ENCODE measurements at regions not wholly inside any gene's neighbourhood (a gene's known extent, or its start where the extent isn't known, plus 50 kb on each side); places are given as distances from the start of the nearest gene placed in this dataset.

DNA sequence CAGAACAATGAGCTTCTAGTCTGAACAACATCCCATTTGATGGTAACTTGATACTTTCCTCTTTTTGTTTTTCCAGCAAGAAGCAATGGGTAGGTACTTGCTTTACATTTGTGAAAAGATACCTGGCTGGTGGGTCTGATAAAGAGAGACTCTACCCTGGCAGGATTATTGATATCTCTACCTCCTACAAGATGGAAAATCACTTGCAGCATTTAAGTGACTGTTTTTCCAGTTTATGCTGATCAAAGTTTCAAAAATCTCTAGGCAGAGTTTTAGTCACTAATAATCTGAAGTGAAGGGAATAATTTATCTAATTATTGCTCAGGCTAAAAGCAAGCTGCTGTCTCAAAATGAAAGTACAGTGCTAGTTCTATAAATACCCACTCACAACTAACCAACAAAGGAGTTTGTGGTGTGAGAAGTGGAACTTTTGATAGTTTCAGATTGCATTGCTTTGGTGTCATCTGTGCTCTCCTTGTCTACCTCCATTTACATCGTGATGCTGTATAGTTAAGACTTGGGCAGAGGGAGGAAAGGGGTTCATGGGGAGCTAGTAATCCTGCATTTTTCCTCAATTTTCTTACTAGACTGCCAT, 86.0 kb upstream of the ANKRD1 start:
- no peaks in the 10 kb centered on the region for H3K9me3 ChIP-seq
- WGBS, 5 donors: 67 to 83% (median 79%) methylated on average over 1 of the region's 1 CpG
- no peaks in the 10 kb centered on the region for H3K27me3 ChIP-seq
- no peak overlapping the region for H3K4me3 ChIP-seq
- peak overlapping the region in 2 of 5 donors; percentile 0 to 20 for H3K27ac ChIP-seq
- TF ChIP-seq POLR2A (IDR thresholded peaks at IDR 0.05) (no peak), EP300 (IDR thresholded peaks at IDR 0.05) (no peak)
- TF ChIP-seq, protein P1, sequence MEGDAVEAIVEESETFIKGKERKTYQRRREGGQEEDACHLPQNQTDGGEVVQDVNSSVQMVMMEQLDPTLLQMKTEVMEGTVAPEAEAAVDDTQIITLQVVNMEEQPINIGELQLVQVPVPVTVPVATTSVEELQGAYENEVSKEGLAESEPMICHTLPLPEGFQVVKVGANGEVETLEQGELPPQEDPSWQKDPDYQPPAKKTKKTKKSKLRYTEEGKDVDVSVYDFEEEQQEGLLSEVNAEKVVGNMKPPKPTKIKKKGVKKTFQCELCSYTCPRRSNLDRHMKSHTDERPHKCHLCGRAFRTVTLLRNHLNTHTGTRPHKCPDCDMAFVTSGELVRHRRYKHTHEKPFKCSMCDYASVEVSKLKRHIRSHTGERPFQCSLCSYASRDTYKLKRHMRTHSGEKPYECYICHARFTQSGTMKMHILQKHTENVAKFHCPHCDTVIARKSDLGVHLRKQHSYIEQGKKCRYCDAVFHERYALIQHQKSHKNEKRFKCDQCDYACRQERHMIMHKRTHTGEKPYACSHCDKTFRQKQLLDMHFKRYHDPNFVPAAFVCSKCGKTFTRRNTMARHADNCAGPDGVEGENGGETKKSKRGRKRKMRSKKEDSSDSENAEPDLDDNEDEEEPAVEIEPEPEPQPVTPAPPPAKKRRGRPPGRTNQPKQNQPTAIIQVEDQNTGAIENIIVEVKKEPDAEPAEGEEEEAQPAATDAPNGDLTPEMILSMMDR (IDR thresholded peaks at IDR 0.05): no peak
- intact Hi-C loops (cut with DNase I; ENCODE audit: low total_unique reads): loop anchor here (10.0 kb wide), 1 partner anchor 248 kb away; no protein-coding TSS in a partner anchor
- no peaks in the 10 kb centered on the region for H3K36me3 ChIP-seq
- DNase-seq: no peak
- H3K4me1 ChIP-seq: no peaks in the 10 kb centered on the region

DNA sequence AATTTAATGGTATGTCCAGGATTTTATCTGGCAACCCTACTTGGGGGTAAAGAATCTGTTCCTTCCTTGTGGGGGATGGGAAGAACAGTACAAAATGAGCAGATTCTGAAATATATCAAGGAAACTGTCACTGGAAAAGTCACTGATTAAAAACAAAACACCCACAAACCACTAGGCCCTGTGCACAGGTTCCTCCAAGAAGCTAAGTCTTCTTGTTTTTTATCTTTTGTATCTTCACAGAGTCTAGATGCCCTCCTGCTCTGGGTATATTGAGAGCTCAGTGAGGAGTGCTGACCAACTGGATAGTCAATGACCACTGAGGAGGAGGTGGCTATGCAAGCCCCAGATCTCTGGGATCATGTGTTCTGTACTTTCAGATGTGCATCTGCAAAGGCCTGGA, 86.8 kb upstream of the ANKRD1 start:
- TF ChIP-seq, protein P1 (IDR thresholded peaks at IDR 0.05): no peak
- no peak for TF ChIP-seq POLR2AphosphoS5 (IDR thresholded peaks at IDR 0.05)
- TF ChIP-seq EP300 (IDR thresholded peaks at IDR 0.05): no peak
- TF ChIP-seq POLR2A (IDR thresholded peaks at IDR 0.05): no peak
- Histone ChIP-seq H3K4me3 (no peak overlapping the region), H3K36me3 (no peaks in the 10 kb centered on the region), H3K9me3 (no peaks in the 10 kb centered on the region), H3K27me3 (no peaks in the 10 kb centered on the region), H3K27ac (no peak overlapping the region), H3K4me1 (no peaks in the 10 kb centered on the region)
- intact Hi-C loops (cut with DNase I; ENCODE audit: low total_unique reads): loop anchor here (10.0 kb wide), 1 partner anchor 247 kb away; no protein-coding TSS in a partner anchor
- no peak for DNase-seq

DNA sequence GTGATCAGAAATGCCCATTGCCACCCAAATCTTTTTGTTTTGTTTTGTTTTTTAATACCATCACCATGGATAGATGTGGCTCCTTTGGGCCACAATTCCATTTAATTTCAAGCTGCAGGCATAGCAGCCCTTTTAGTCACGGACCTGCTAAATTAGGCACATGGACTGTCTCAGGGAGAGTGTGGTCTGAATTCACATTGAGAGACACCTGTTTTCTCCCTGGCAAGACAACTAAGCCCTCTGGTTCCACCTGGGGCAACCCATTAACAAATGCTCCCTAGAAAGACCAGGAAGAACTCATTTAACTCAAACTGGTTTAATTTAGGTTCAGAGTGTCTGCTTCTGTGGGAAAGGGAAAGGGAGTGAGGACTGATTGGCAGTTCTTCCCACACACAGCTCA, 88.2 kb upstream of the ANKRD1 start:
- WGBS, 5 donors: 94 to 100% (median 96%) methylated on average over 1 of the region's 1 CpG
- Histone ChIP-seq H3K4me1 (no peaks in the 10 kb centered on the region), H3K9me3 (no peaks in the 10 kb centered on the region), H3K4me3 (no peak overlapping the region), H3K27ac (no peak overlapping the region), H3K27me3 (no peaks in the 10 kb centered on the region), H3K36me3 (no peaks in the 10 kb centered on the region)
- TF ChIP-seq EP300 (IDR thresholded peaks at IDR 0.05) (no peak), POLR2A (IDR thresholded peaks at IDR 0.05) (no peak), POLR2AphosphoS5 (IDR thresholded peaks at IDR 0.05) (no peak)
- TF ChIP-seq, protein P1 (IDR thresholded peaks at IDR 0.05): no peak
- no peak for DNase-seq
- intact Hi-C loops (cut with DNase I; ENCODE audit: low total_unique reads): loop anchor here (10.0 kb wide), 1 partner anchor 246 kb away; no protein-coding TSS in a partner anchor

DNA sequence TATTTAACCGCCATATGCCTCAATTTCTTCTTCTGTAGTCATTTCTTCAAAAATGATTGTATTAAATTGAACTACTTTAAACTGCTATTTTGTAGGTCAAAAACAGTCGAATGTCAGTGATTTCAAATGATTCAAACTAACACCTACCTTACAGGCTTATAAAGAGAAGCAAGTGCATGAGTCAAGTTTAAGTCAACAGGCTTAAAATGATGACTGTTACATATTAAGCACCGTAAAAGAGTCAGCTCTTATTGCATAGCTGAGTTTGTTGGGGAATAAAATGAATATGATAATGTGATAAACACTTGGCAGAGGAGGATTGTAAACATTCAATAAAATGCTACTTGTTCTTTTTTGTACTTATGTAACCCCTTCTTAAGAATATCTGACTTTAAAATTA, 90.1 kb upstream of the ANKRD1 start:
- intact Hi-C loops (cut with DNase I; ENCODE audit: low total_unique reads): no loop called here
- Histone ChIP-seq H3K36me3 (no peaks in the 10 kb centered on the region), H3K4me1 (no peaks in the 10 kb centered on the region), H3K27me3 (no peaks in the 10 kb centered on the region), H3K27ac (no peak overlapping the region), H3K4me3 (no peak overlapping the region), H3K9me3 (no peaks in the 10 kb centered on the region)
- 74 to 83% (median 77%) methylated on average over 3 of the region's 3 CpGs for WGBS, 5 donors
- TF ChIP-seq POLR2AphosphoS5 (IDR thresholded peaks at IDR 0.05) (no peak), POLR2A (IDR thresholded peaks at IDR 0.05) (no peak), EP300 (IDR thresholded peaks at IDR 0.05) (no peak)
- TF ChIP-seq, protein P1 (IDR thresholded peaks at IDR 0.05): no peak
- no peak for DNase-seq
